LNCaP clone FGC (cell line): ENCODE measurements at regions not wholly inside any gene's neighbourhood (a gene's known extent, or its start where the extent isn't known, plus 50 kb on each side); places are given as distances from the start of the nearest gene placed in this dataset.

ENCODE experiments used
- DNase-seq: peaks from one replicate; pipeline ENCODE4 v3.0.0-alpha.2; 2011; ENCODE audit warnings: low read depth
- H3K4me3 ChIP-seq: 2 replicates; pipeline ENCODE4 v1.5.1; 2011; ENCODE audit warnings: mild to moderate bottlenecking, low read depth, low read length, control low read depth
- TF ChIP-seq, protein P1 (sequence below): IDR thresholded peaks from 2 replicates; pipeline ENCODE4 v1.5.1; 2012; ENCODE audit warnings: mild to moderate bottlenecking; ENCODE audit not compliant: control insufficient read depth, insufficient read depth; ENCODE audit errors: extremely low read depth

DNA sequence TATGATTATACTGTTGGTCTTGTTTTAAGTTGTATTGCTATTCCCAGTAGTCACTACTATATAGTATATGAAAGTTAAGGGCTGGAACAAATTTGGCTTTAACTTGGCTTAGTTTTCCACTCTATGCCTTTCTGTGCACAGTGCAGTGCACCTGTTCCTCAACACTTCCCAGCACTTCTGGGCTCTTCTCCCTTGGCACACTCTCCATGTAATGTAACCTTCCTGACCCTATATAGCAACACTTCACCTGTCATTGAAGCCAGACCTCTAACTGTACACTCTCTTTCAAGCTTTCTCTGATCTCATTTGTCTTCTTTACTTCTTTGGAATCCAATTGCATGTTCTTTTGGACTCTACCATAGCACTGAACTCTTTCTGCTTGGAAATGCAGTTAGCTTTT lies 83.9 kb upstream of the SMIM30 start:
- no peak overlapping the region for H3K4me3 ChIP-seq
- no peak for DNase-seq
- TF ChIP-seq, protein P1, sequence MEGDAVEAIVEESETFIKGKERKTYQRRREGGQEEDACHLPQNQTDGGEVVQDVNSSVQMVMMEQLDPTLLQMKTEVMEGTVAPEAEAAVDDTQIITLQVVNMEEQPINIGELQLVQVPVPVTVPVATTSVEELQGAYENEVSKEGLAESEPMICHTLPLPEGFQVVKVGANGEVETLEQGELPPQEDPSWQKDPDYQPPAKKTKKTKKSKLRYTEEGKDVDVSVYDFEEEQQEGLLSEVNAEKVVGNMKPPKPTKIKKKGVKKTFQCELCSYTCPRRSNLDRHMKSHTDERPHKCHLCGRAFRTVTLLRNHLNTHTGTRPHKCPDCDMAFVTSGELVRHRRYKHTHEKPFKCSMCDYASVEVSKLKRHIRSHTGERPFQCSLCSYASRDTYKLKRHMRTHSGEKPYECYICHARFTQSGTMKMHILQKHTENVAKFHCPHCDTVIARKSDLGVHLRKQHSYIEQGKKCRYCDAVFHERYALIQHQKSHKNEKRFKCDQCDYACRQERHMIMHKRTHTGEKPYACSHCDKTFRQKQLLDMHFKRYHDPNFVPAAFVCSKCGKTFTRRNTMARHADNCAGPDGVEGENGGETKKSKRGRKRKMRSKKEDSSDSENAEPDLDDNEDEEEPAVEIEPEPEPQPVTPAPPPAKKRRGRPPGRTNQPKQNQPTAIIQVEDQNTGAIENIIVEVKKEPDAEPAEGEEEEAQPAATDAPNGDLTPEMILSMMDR = no peak

GRCh38 chr7:113200281-113200680 lies 81.9 kb upstream of the SMIM30 start:
- no peak overlapping the region for H3K4me3 ChIP-seq
- TF ChIP-seq, protein P1 = no peak
- DNase-seq = no peak

- no peak overlapping the region for H3K4me3 ChIP-seq
- DNase-seq = no peak
- TF ChIP-seq, protein P1 = no peak
Observed at GRCh38 chr7:113199841-113200240, 81.5 kb upstream of the SMIM30 start.

DNA sequence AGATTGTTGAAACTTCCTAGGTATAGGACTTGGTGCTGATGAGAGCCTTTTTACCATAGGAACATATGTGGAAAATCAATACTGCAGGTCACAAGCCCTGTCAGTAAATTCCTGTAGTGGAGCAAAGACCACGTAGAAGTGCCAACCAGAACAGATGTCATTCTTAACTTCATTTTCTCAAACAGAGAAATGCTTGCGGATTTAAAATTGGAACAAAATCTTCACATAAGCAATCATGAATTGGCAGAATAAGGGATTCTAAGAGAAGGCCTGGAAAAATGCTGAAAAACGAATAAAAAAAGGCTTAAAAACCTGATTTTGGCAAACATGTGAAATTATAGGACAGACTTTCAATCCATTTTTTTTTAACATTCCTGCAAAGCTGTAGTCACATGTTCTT lies 80.8 kb upstream of the SMIM30 start:
- no peak for DNase-seq
- TF ChIP-seq, protein P1 = no peak
- H3K4me3 ChIP-seq = no peak overlapping the region

DNA sequence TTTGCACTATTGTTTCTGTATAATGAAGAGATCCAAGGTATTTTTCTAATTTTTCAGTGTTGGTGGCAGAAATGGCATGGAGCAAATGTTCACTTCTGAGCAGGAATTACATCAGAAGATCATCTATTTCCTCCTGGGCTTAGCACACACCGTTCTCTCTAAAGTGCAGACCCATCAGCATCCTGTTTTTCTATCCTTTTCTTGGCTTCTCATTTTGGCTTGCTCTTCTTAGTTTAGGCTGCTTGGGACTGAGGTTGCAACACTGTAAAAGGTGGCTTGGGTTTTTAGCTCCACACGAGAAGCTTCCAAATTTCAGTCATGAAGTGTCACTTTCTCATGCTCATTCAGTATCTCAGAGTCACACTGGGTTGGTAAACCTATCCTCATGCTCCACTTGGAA lies 79.9 kb upstream of the SMIM30 start:
- TF ChIP-seq, protein P1 = no peak
- no peak overlapping the region for H3K4me3 ChIP-seq
- DNase-seq = no peak

- no peak overlapping the region for H3K4me3 ChIP-seq
- TF ChIP-seq, protein P1 = no peak
- DNase-seq = no peak
Observed at GRCh38 chr7:113197274-113197673, 78.9 kb upstream of the SMIM30 start.

GRCh38 chr7:113188396-113188795 lies 70.0 kb upstream of the SMIM30 start:
- TF ChIP-seq, protein P1 = no peak
- no peak overlapping the region for H3K4me3 ChIP-seq
- no peak for DNase-seq
